GM20000 (cell line): ENCODE measurements at regions not wholly inside any gene's neighbourhood (a gene's known extent, or its start where the extent isn't known, plus 50 kb on each side); places are given as distances from the start of the nearest gene placed in this dataset.

Experiments
- DNase-seq: peaks from one replicate; pipeline ENCODE4 v3.0.0; 2012; ENCODE audit warnings: low spot score
- CTCF ChIP-seq: IDR thresholded peaks from 2 replicates; pipeline ENCODE4 v1.5.1; 2012; ENCODE audit warnings: mild to moderate bottlenecking, control low read depth; ENCODE audit errors: extremely low read depth, missing control alignments

- no peak for TF ChIP-seq CTCF
- DNase-seq, result no peak
Observed at GRCh38 chrX:25601323-25601722, 536.8 kb upstream of the MAGEB18 start.

GRCh38 chrX:25618248-25618647, 519.9 kb upstream of the MAGEB18 start:
- DNase-seq, result no peak
- no peak for TF ChIP-seq CTCF

- no peak for DNase-seq
- TF ChIP-seq CTCF, result no peak
Observed at GRCh38 chrX:25640276-25640675, 497.9 kb upstream of the MAGEB18 start.

GRCh38 chrX:25646156-25646555, 492.0 kb upstream of the MAGEB18 start:
- TF ChIP-seq CTCF, result no peak

GRCh38 chrX:25648790-25649189, 489.4 kb upstream of the MAGEB18 start:
- DNase-seq, result no peak
- no peak for TF ChIP-seq CTCF

More at GRCh38 chrX:25646156-25646555, 492.0 kb upstream of the MAGEB18 start:
- no peak for DNase-seq

GRCh38 chrX:25650216-25650820, 487.8 kb upstream of the MAGEB18 start:
- DNase-seq, result no peak
- no peak for TF ChIP-seq CTCF

GRCh38 chrX:25659317-25659716, 478.8 kb upstream of the MAGEB18 start:
- TF ChIP-seq CTCF, result no peak
- DNase-seq, result no peak
